SK-N-SH (cell line): ENCODE measurements at regions not wholly inside any gene's neighbourhood (a gene's known extent, or its start where the extent isn't known, plus 50 kb on each side); places are given as distances from the start of the nearest gene placed in this dataset.

ENCODE experiments used
- CTCF ChIA-PET: fragments of 300-600, 350-600 bp; formaldehyde crosslinking; extraction: SDS; loops from one replicate; lab custom pipeline; 2021; lab: Yijun Ruan, JAX
- POLR2A ChIA-PET: fragments of 350-600 bp; sonication (Branson Sonifier 250); formaldehyde crosslinking; extraction: SDS; loops from one replicate; lab custom pipeline; 2020; ENCODE audit warnings: antibody characterized with exemption, inconsistent platforms; lab: Yijun Ruan, JAX
- DNase-seq: peaks from one replicate; pipeline ENCODE4 v3.0.0; 2012
- H2AFZ ChIP-seq: fragments of 200-600 bp; sonication (generic); 2 replicates; pipeline ENCODE4 v1.8.1; 2016; ENCODE audit warnings: antibody characterized with exemption, mild to moderate bottlenecking, low read depth
- H3F3A ChIP-seq: fragments of 200-600 bp; sonication (generic); replicated peaks from 2 replicates; pipeline ENCODE3; 2016; ENCODE audit warnings: antibody characterized with exemption, mild to moderate bottlenecking; ENCODE audit not compliant: insufficient read depth
- H3K27ac ChIP-seq, 2 experiments: fragments of 200-500 bp in 1 of 2; fragments of 200-600 bp in 1 of 2; sonication (Bioruptor generic) in 1 of 2; sonication (generic), shearing (Covaris generic) in 1 of 2; 2 replicates each; pipeline versions ENCODE4 v1.5.1 to v1.6.1; 2014 to 2016; ENCODE audit warnings: low read depth in 2 of 2, inconsistent platforms in 1 of 2, low read length in 1 of 2, mild to moderate bottlenecking in 1 of 2, mixed read lengths in 1 of 2
- H3K27me3 ChIP-seq: fragments of 200-600 bp; sonication (generic), shearing (Covaris generic); 2 replicates; pipeline ENCODE4 v1.6.1; 2016; ENCODE audit warnings: mixed run types; ENCODE audit not compliant: insufficient read depth
- H3K36me3 ChIP-seq, 2 experiments: fragments of 200-500 bp in 1 of 2; fragments of 200-600 bp in 1 of 2; sonication (Bioruptor generic) in 1 of 2; sonication (generic) in 1 of 2; replicated peaks in 1 of 2; 2 replicates each; pipeline versions ENCODE3 to v1.5.1; 2014 to 2016; ENCODE audit warnings: low read length in 1 of 2, mild to moderate bottlenecking in 1 of 2; ENCODE audit not compliant: insufficient read depth in 2 of 2, control insufficient read depth in 1 of 2
- H3K4me1 ChIP-seq, 2 experiments: fragments of 200-500 bp in 1 of 2; fragments of 200-600 bp in 1 of 2; sonication (Bioruptor generic) in 1 of 2; sonication (generic), shearing (Covaris generic) in 1 of 2; 2 replicates each; pipeline versions ENCODE4 v1.5.1 to v1.6.1; 2014 to 2016; ENCODE audit warnings: low read depth in 1 of 2, low read length in 1 of 2, mixed run types in 1 of 2; ENCODE audit not compliant: insufficient read depth in 2 of 2, control insufficient read depth in 1 of 2
- H3K4me2 ChIP-seq: fragments of 200-600 bp; sonication (generic), shearing (Covaris generic); 2 replicates; pipeline ENCODE4 v1.6.1; 2017; ENCODE audit warnings: mixed run types
- H3K4me3 ChIP-seq, 2 experiments: fragments of 200-500 bp in 1 of 2; fragments of 200-600 bp in 1 of 2; sonication (Bioruptor generic) in 1 of 2; sonication (generic), shearing (Covaris generic) in 1 of 2; 2 replicates each; pipeline versions ENCODE4 v1.5.1 to v1.8.1; 2014 to 2016; ENCODE audit warnings: low read depth in 2 of 2, inconsistent platforms in 1 of 2, low read length in 1 of 2, mild to moderate bottlenecking in 1 of 2, mixed read lengths in 1 of 2, moderate library complexity in 1 of 2
- H3K79me2 ChIP-seq: fragments of 200-600 bp; sonication (generic); 2 replicates; pipeline ENCODE4 v1.8.1; 2017; ENCODE audit warnings: mild to moderate bottlenecking; ENCODE audit not compliant: insufficient read depth
- H3K9ac ChIP-seq: fragments of 200-600 bp; sonication (generic); 2 replicates; pipeline ENCODE4 v1.6.1; 2017; ENCODE audit warnings: mixed run types
- H3K9me2 ChIP-seq: fragments of 200-600 bp; sonication (generic); 2 replicates; pipeline ENCODE4 v1.6.1; 2017; ENCODE audit warnings: mixed run types
- H3K9me3 ChIP-seq: fragments of 200-600 bp; sonication (generic); 2 replicates; pipeline ENCODE4 v1.6.1; 2017; ENCODE audit warnings: mixed run types, mild to moderate bottlenecking, moderate library complexity
- H4K20me1 ChIP-seq: fragments of 200-600 bp; sonication (generic); 2 replicates; pipeline ENCODE4 v1.6.1; 2017; ENCODE audit warnings: mild to moderate bottlenecking, mixed run types; ENCODE audit not compliant: insufficient read depth
- ELF1 ChIP-seq: IDR thresholded peaks from 2 replicates; pipeline ENCODE4 v1.4.0; 2012
- FOXJ3 ChIP-seq: sonication (generic); formaldehyde crosslinking; IDR thresholded peaks from 2 replicates; pipeline ENCODE4 v1.5.1; 2020; ENCODE audit warnings: mild to moderate bottlenecking, missing genetic modification reagents
- FOXM1 ChIP-seq: IDR thresholded peaks from 2 replicates; pipeline ENCODE4 v1.4.0; 2012; ENCODE audit warnings: low read depth, mild to moderate bottlenecking
- GABPA ChIP-seq: IDR thresholded peaks from 2 replicates; pipeline ENCODE4 v1.4.0; 2012; ENCODE audit warnings: low read depth, mild to moderate bottlenecking
- JUND ChIP-seq: IDR thresholded peaks from 2 replicates; pipeline ENCODE4 v1.4.0; 2012
- RXRA ChIP-seq: IDR thresholded peaks from 2 replicates; pipeline ENCODE4 v1.4.0; 2012; ENCODE audit warnings: low read depth, mild to moderate bottlenecking, borderline replicate concordance
- SMC3 ChIP-seq: IDR thresholded peaks from 2 replicates; pipeline ENCODE4 v1.6.1; 2012; ENCODE audit warnings: low read depth, low read length, improper control_type of control experiment
- WGBS: methylation state at CpG from one replicate; pipeline ENCODE4 v1.1.6; 2017; ENCODE audit warnings: low lambda C conversion rate; 5-methylcytosine and 5-hydroxymethylcytosine counted together
- TF ChIP-seq, protein P1 (sequence below): fragments of 150-350 bp; IDR thresholded peaks from 2 replicates; pipeline ENCODE4 v1.6.1; 2017; ENCODE audit warnings: antibody characterized with exemption, low read length, low read depth, borderline replicate concordance
- TF ChIP-seq, protein P2 (sequence below): IDR thresholded peaks from 2 replicates; pipeline ENCODE4 v1.4.0; 2012; ENCODE audit warnings: low read depth, borderline replicate concordance
- TF ChIP-seq, protein P3 (sequence below): IDR thresholded peaks from 2 replicates; pipeline ENCODE4 v1.4.0; 2012; ENCODE audit warnings: low read depth
- TF ChIP-seq, protein P4 (sequence below): fragments of 150-350 bp; IDR thresholded peaks from 2 replicates; pipeline ENCODE4 v1.6.1; 2016; ENCODE audit warnings: mild to moderate bottlenecking, low read depth, low read length

DNA sequence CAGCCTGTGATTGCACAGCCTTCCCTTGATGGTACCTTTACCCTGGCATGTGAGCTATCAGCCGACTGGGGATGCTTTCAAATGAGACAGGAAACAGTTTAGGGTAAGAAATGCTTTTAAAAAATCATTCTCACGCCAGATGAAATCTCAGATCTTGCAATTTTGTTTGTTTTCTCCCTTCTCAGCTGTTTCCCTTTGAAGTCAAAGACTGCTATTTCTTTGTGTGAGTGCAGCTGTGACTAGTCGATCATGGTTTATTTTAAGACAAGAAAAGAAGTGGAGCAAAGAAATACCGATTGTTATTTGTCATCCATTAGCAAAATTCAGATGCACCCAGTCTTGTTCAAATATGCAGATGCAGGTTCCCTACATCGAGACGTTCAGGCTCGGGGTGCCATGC, 489.7 kb downstream of the QKI start:
- Histone ChIP-seq H3K27me3 (no peaks in the 10 kb centered on the region), H3K9ac (no peak overlapping the region), H2AFZ (no peak overlapping the region), H3K4me3 (no peak overlapping the region), H3K4me2 (no peak overlapping the region), H3K36me3 (no peaks in the 10 kb centered on the region), H3K9me2 (no peaks in the 10 kb centered on the region), H3F3A (no peaks in the 10 kb centered on the region), H3K9me3 (no peaks in the 10 kb centered on the region), H3K79me2 (no peaks in the 10 kb centered on the region), H3K4me1 (no peaks in the 10 kb centered on the region), H3K27ac (no peak overlapping the region), H4K20me1 (no peaks in the 10 kb centered on the region)
- TF ChIP-seq, protein P1, sequence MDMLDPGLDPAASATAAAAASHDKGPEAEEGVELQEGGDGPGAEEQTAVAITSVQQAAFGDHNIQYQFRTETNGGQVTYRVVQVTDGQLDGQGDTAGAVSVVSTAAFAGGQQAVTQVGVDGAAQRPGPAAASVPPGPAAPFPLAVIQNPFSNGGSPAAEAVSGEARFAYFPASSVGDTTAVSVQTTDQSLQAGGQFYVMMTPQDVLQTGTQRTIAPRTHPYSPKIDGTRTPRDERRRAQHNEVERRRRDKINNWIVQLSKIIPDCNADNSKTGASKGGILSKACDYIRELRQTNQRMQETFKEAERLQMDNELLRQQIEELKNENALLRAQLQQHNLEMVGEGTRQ = no peak
- CTCF ChIA-PET = no interaction called here
- no peak for DNase-seq
- POLR2A ChIA-PET = no interaction called here
- WGBS = 41% methylated on average over 7 of the region's 7 CpGs

DNA sequence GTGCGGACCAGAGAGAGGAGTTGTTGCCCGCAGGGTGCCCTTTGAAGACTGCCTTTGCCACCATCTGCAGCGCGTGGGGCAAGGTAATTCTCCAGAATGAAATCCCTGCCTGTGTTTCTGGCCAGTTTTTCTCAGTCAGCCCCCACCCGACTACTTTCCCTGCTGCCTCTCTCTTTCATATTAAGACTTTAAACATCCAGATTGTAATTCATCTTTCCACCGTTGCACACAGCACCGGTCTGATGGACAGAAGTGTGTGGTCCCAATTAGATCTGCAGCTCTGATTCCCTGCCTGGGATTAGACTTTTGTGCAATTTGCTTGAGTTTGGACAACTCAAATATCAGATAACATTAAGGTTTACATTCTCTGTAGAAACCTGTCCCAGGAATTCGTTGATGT, 489.0 kb downstream of the QKI start:
- ChIA-PET CTCF (no interaction called here), POLR2A (no interaction called here)
- Histone ChIP-seq H3K9ac (no peak overlapping the region), H3K4me1 (no peaks in the 10 kb centered on the region), H2AFZ (no peak overlapping the region), H3K9me2 (no peaks in the 10 kb centered on the region), H3F3A (no peaks in the 10 kb centered on the region), H3K27me3 (no peaks in the 10 kb centered on the region), H3K36me3 (no peaks in the 10 kb centered on the region), H3K4me3 (no peak overlapping the region), H3K27ac (no peak overlapping the region), H3K79me2 (no peaks in the 10 kb centered on the region), H3K4me2 (no peak overlapping the region), H4K20me1 (no peaks in the 10 kb centered on the region), H3K9me3 (no peaks in the 10 kb centered on the region)
- WGBS = 45% methylated on average over 7 of the region's 8 CpGs
- no peak for DNase-seq
- TF ChIP-seq GABPA = no peak
- no peak for TF ChIP-seq ELF1
- no peak for TF ChIP-seq JUND
- TF ChIP-seq FOXM1 = no peak
- TF ChIP-seq RXRA = no peak
- TF ChIP-seq, protein P2, sequence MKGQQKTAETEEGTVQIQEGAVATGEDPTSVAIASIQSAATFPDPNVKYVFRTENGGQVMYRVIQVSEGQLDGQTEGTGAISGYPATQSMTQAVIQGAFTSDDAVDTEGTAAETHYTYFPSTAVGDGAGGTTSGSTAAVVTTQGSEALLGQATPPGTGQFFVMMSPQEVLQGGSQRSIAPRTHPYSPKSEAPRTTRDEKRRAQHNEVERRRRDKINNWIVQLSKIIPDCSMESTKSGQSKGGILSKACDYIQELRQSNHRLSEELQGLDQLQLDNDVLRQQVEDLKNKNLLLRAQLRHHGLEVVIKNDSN = no peak
- TF ChIP-seq, protein P3, sequence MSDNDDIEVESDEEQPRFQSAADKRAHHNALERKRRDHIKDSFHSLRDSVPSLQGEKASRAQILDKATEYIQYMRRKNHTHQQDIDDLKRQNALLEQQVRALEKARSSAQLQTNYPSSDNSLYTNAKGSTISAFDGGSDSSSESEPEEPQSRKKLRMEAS = no peak
- no peak for TF ChIP-seq SMC3
- TF ChIP-seq, protein P4, sequence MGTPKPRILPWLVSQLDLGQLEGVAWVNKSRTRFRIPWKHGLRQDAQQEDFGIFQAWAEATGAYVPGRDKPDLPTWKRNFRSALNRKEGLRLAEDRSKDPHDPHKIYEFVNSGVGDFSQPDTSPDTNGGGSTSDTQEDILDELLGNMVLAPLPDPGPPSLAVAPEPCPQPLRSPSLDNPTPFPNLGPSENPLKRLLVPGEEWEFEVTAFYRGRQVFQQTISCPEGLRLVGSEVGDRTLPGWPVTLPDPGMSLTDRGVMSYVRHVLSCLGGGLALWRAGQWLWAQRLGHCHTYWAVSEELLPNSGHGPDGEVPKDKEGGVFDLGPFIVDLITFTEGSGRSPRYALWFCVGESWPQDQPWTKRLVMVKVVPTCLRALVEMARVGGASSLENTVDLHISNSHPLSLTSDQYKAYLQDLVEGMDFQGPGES = no peak
- TF ChIP-seq FOXJ3 = no peak
